ENCODE measurements at regions not wholly inside any gene's neighbourhood (a gene's known extent, or its start where the extent isn't known, plus 50 kb on each side); places are given as distances from the start of the nearest gene placed in this dataset.

- DNase-seq (ENCODE audit: low read depth, low spot score) (peak; percentile 56), FAIRE-seq (peak; percentile 75)
- ChIA-PET POLR2A (no interaction called here), CTCF (interaction anchor here (1.6 to 2.0 kb wide), 2 partner anchors 132 to 1918 kb away, joined by 7 to 15 read pairs; no protein-coding TSS in a partner anchor)
- Histone ChIP-seq H3K27ac (ENCODE audit: insufficient read depth, low read depth, low read length) (no peak overlapping the region), H3K9me1 (replicated peaks; ENCODE audit: control insufficient read depth, extremely low read depth, insufficient read depth, low read length) (no peaks in the 10 kb centered on the region), H3K27me3 (ENCODE audit: control insufficient read depth in 2 of 2, insufficient read depth in 2 of 2, low read length in 2 of 2) (no peaks in the 10 kb centered on the region), H4K20me1 (replicated peaks; ENCODE audit: control insufficient read depth, extremely low read depth, insufficient read depth, low read length) (no peaks in the 10 kb centered on the region), H3K4me1 (ENCODE audit: control insufficient read depth, extremely low read depth, insufficient read depth, low read length) (peaks cover 9% of the 10 kb centered on the region), H3K36me3 (ENCODE audit: control insufficient read depth in 2 of 2, extremely low read depth in 1 of 2, insufficient read depth in 2 of 2, low read length in 2 of 2) (no peaks in the 10 kb centered on the region), H3K79me2 (ENCODE audit: control insufficient read depth, insufficient read depth, low read length) (no peaks in the 10 kb centered on the region), H3K9me3 (replicated peaks; ENCODE audit: control insufficient read depth, insufficient read depth, low read length) (no peaks in the 10 kb centered on the region), H2AFZ (ENCODE audit: low read depth, low read length) (peak overlapping the region; percentile 87), H3K4me3 (replicated peaks in 1 of 3; ENCODE audit: insufficient read depth in 1 of 3, low read depth in 1 of 3, low read length in 3 of 3) (peak overlapping the region; percentile 50 to 65 (median 58)), H3K4me2 (ENCODE audit: insufficient read depth, low read length) (peak overlapping the region; percentile 61), H3K9ac (replicated peaks; ENCODE audit: extremely low read depth, insufficient read depth, low read length) (peak overlapping the region; percentile 29)
- intact Hi-C loops (cut with micrococcal nuclease) = no loop called here
- BruUV-seq (replicated peaks) = no TSS peak
- dilution Hi-C loops (cut with MboI; ENCODE audit: extremely low pct_ligation_motif_present, low sequenced_read_pairs) = no loop called here
- TF ChIP-seq JUN (IDR thresholded peaks at IDR 0.05; ENCODE audit: borderline replicate concordance, insufficient read depth, insufficient read length, low read depth) (no peak), MYC (IDR thresholded peaks at IDR 0.05; ENCODE audit: low read depth, low read length) (no peak), POLR2AphosphoS5 (IDR thresholded peaks at IDR 0.05; ENCODE audit: insufficient read depth, low read depth, low read length) (no peak), FOS (IDR thresholded peaks at IDR 0.05; ENCODE audit: borderline replicate concordance, insufficient read depth, low read length) (no peak), EZH2 (IDR thresholded peaks at IDR 0.05; ENCODE audit: borderline replicate concordance, low read depth, low read length, severe bottlenecking) (no peak), CTCF (IDR thresholded peaks at IDR 0.05; ENCODE audit: extremely low read depth in 1 of 2, insufficient read depth in 1 of 2, low read depth in 1 of 2, low read length in 2 of 2) (peak; percentile 46 to 76), GATA2 (IDR thresholded peaks at IDR 0.05; ENCODE audit: insufficient read depth, insufficient read length, low read depth, low read length) (no peak), POLR2A (IDR thresholded peaks at IDR 0.05; ENCODE audit: low read depth, low read length) (no peak)
- TF ChIP-seq, protein P1, sequence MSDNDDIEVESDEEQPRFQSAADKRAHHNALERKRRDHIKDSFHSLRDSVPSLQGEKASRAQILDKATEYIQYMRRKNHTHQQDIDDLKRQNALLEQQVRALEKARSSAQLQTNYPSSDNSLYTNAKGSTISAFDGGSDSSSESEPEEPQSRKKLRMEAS (IDR thresholded peaks at IDR 0.05; ENCODE audit: insufficient read depth, insufficient read length) = no peak
Measured at GRCh38 chr10:128210215-128211063, 84.2 kb upstream of the MKI67 start.
